Stomach (tissue), 8 donors: ENCODE measurements at regions not wholly inside any gene's neighbourhood (a gene's known extent, or its start where the extent isn't known, plus 50 kb on each side); places are given as distances from the start of the nearest gene placed in this dataset.
A peak's percentile ranks its signal among the peaks of the same experiment; 100 is the strongest.

Experiments
- DNase-seq, 2 donors: peaks; one replicate each; pipeline versions ENCODE4 v3.0.0 to v3.0.0-alpha.2; 2013 to 2019
- H3K27ac ChIP-seq, 5 donors: fragments of 200-600 bp in 4 of 5; sonication (generic) in 4 of 5; one replicate each; pipeline ENCODE4 v1.5.1; 2013 to 2019; ENCODE audit warnings: mild to moderate bottlenecking in 1 of 5, moderate library complexity in 1 of 5
- H3K27me3 ChIP-seq, 3 donors: fragments of 200-600 bp; sonication (generic); one replicate each; pipeline ENCODE4 v1.5.1; 2017 to 2019; ENCODE audit warnings: mixed run types in 1 of 3
- H3K36me3 ChIP-seq, 4 donors: fragments of 200-600 bp; sonication (generic); 1 replicate in 3 of 4; 2 replicates in 1 of 4; pipeline ENCODE4 v1.5.1; 2016 to 2019
- H3K4me1 ChIP-seq, 4 donors: fragments of 200-600 bp; sonication (generic); one replicate each; pipeline ENCODE4 v1.5.1; 2016 to 2019
- H3K4me3 ChIP-seq, 4 donors: fragments of 200-600 bp; sonication (generic) in 3 of 4; one replicate each; pipeline ENCODE4 v1.5.1; 2016 to 2019; ENCODE audit warnings: mild to moderate bottlenecking in 1 of 4
- H3K9me3 ChIP-seq, 4 donors: fragments of 200-600 bp; sonication (generic); one replicate each; pipeline ENCODE4 v1.5.1; 2016 to 2019
- CTCF ChIP-seq, 7 experiments: fragments of 450-650 bp in 4 of 7; fragments of 200-600 bp in 3 of 7; sonication (generic) in 3 of 7; IDR thresholded peaks; one replicate each; pipeline ENCODE4 v1.5.1; 2016 to 2019; ENCODE audit warnings: antibody characterized with exemption in 7 of 7, control low read depth in 2 of 7, mild to moderate bottlenecking in 1 of 7
- EP300 ChIP-seq: sonication (generic); formaldehyde crosslinking; IDR thresholded peaks from one replicate; pipeline ENCODE4 v1.6.1; 2017; ENCODE audit warnings: antibody characterized with exemption
- POLR2A ChIP-seq, 4 donors: fragments of 450-650 bp; IDR thresholded peaks; one replicate each; pipeline ENCODE4 v1.6.1; 2016; ENCODE audit warnings: antibody characterized with exemption in 4 of 4, control low read depth in 2 of 4, mild to moderate bottlenecking in 1 of 4, moderate library complexity in 1 of 4
- POLR2AphosphoS5 ChIP-seq, 3 donors: sonication (generic); formaldehyde crosslinking; IDR thresholded peaks; one replicate each; pipeline ENCODE4 v1.6.1; 2016; ENCODE audit warnings: antibody characterized with exemption in 3 of 3
- WGBS, 5 donors: extraction: QIAGEN DNeasy Blood & Tissue Kit in 3 of 5; methylation state at CpG; one replicate each; pipeline versions ENCODE4 v1.1.5 to v1.1.7; 2013 to 2018; 5-methylcytosine and 5-hydroxymethylcytosine counted together
- intact Hi-C: fragments of 100-400 bp; cut with DNase I; formaldehyde crosslinking; loops from one replicate; pipeline ENCODE4 v1.15.1; 2023; ENCODE audit warnings: low total_unique reads
- donor health status: healthy with polysubstance abuse.
- donor health status: Bipolar disorder and iron deficiency.
- donor health status: healthy.

DNA sequence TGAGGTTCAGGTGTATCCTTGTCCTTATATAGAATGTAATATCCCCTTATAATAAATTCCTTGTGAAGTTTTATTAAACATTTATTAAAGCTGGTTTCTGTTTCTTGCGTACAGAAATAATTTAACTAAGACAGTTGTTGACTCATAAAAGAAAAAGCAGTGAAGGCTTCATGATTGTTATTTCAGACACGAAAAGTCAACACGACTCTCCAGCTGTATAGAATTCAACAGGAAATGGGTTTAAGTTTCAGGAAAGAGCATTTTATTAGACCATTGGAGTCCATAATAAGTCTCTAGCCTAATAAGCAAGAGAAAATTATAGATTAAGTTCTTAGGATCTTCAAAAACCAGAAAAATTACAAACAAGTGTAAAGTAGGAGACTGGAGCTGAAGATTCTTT, 62.2 kb downstream of the KCNE4 start:
- no peaks in the 10 kb centered on the region for H3K4me1 ChIP-seq

DNA sequence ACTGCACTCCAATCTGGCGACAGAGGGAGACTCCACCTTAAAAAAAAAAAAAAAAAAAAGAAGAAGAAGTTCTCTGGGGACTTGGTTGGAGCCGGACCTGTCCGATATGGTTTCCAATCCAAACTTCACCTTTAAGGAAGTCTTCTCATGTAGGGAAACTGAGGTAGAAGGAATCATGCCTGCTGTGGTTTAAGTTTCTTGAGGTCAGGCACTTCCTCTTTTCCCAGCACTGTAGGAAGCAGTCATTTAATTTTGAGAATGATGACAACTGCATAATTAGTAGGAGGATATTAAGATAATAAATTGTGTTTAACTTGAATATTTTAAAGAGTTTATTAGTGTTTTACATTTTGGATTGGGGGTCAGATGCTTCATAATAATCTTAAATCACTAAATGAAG, 62.9 kb downstream of the KCNE4 start:
- no peak for TF ChIP-seq CTCF (IDR thresholded peaks at IDR 0.05)
- no peak for TF ChIP-seq POLR2AphosphoS5 (IDR thresholded peaks at IDR 0.05)
- TF ChIP-seq EP300: no peak
- no peak for TF ChIP-seq POLR2A (IDR thresholded peaks at IDR 0.05)
- 86 to 100% (median 97%) methylated on average over 3 of the region's 3 CpGs for WGBS, 5 donors
- intact Hi-C loops: no loop called here

More for the DNA sequence above, 62.2 kb downstream of the KCNE4 start:
- H3K9me3 ChIP-seq: no peaks in the 10 kb centered on the region
- H3K27ac ChIP-seq: no peak overlapping the region
- no peak for TF ChIP-seq CTCF (IDR thresholded peaks at IDR 0.05)
- TF ChIP-seq POLR2AphosphoS5 (IDR thresholded peaks at IDR 0.05): no peak
- TF ChIP-seq POLR2A (IDR thresholded peaks at IDR 0.05): no peak
- no peaks in the 10 kb centered on the region for H3K27me3 ChIP-seq
- intact Hi-C loops: no loop called here
- 58 to 74% (median 65%) methylated on average over 3 of the region's 3 CpGs for WGBS, 5 donors
- no peak for DNase-seq
- H3K36me3 ChIP-seq: no peaks in the 10 kb centered on the region
- H3K4me3 ChIP-seq: no peak overlapping the region

GRCh38 chr2:223117533-223117932, 65.5 kb downstream of the KCNE4 start:
- TF ChIP-seq POLR2AphosphoS5 (IDR thresholded peaks at IDR 0.05) (no peak), POLR2A (IDR thresholded peaks at IDR 0.05) (no peak), EP300 (no peak), CTCF (IDR thresholded peaks at IDR 0.05) (no peak)
- intact Hi-C loops: no loop called here
- Histone ChIP-seq H3K4me3 (no peak overlapping the region), H3K9me3 (no peaks in the 10 kb centered on the region), H3K36me3 (no peaks in the 10 kb centered on the region), H3K4me1 (peaks cover 0 to 3% (median 0%) of the 10 kb centered on the region in 4 donors), H3K27ac (no peak overlapping the region), H3K27me3 (no peaks in the 10 kb centered on the region)
- 81 to 87% (median 87%) methylated on average over 4 of the region's 4 CpGs for WGBS, 5 donors
- peak in 1 of 2 donors; percentile 23 for DNase-seq

More for the DNA sequence above, 62.9 kb downstream of the KCNE4 start:
- DNase-seq: no peak
- H3K4me1 ChIP-seq: no peaks in the 10 kb centered on the region
- H3K27me3 ChIP-seq: no peaks in the 10 kb centered on the region
- H3K4me3 ChIP-seq: no peak overlapping the region
- H3K27ac ChIP-seq: no peak overlapping the region
- no peaks in the 10 kb centered on the region for H3K36me3 ChIP-seq
- no peaks in the 10 kb centered on the region for H3K9me3 ChIP-seq

- Histone ChIP-seq H3K4me3 (no peak overlapping the region), H3K27ac (no peak overlapping the region), H3K27me3 (no peaks in the 10 kb centered on the region), H3K36me3 (no peaks in the 10 kb centered on the region), H3K4me1 (peaks cover 0 to 12% (median 0%) of the 10 kb centered on the region in 4 donors), H3K9me3 (no peaks in the 10 kb centered on the region)
- no peak for TF ChIP-seq EP300
- no peak for TF ChIP-seq POLR2A (IDR thresholded peaks at IDR 0.05)
- no peak for TF ChIP-seq POLR2AphosphoS5 (IDR thresholded peaks at IDR 0.05)
- no peak for TF ChIP-seq CTCF (IDR thresholded peaks at IDR 0.05)
- WGBS, 5 donors: 83 to 100% (median 85%) methylated on average over 1 of the region's 1 CpG
- intact Hi-C loops: no loop called here
- DNase-seq: no peak
Observed at GRCh38 chr2:223121283-223121682, 69.3 kb downstream of the KCNE4 start.
